ENCODE measurements at regions not wholly inside any gene's neighbourhood (a gene's known extent, or its start where the extent isn't known, plus 50 kb on each side); places are given as distances from the start of the nearest gene placed in this dataset.

- Mint-ChIP-seq H3K4me1 (no peaks in the 10 kb centered on the region), H3K9me3 (peaks cover 16% of the 10 kb centered on the region), H3K27ac (no peak overlapping the region), H3K4me3 (no peak overlapping the region), H3K36me3 (no peaks in the 10 kb centered on the region), H3K27me3 (no peaks in the 10 kb centered on the region)
- ATAC-seq = no peak
These were observed 58.2 kb downstream of the ESM1 start for GRCh38 chr5:54927097-54927746.

GRCh38 chr5:54924487-54924886 is 60.9 kb downstream of the ESM1 start:
- H3K27me3 Mint-ChIP-seq = peaks cover 20% of the 10 kb centered on the region
- H3K36me3 Mint-ChIP-seq = no peaks in the 10 kb centered on the region
- no peak for ATAC-seq

GRCh38 chr5:54917323-54917722 is 68.1 kb downstream of the ESM1 start:
- Mint-ChIP-seq H3K36me3 (no peaks in the 10 kb centered on the region), H3K9me3 (no peaks in the 10 kb centered on the region), H3K4me1 (no peaks in the 10 kb centered on the region), H3K27ac (no peak overlapping the region), H3K27me3 (peaks cover 45% of the 10 kb centered on the region), H3K4me3 (no peak overlapping the region)
- no peak for ATAC-seq

More at GRCh38 chr5:54924487-54924886, 60.9 kb downstream of the ESM1 start:
- Mint-ChIP-seq H3K27ac (no peak overlapping the region), H3K9me3 (peaks cover 16% of the 10 kb centered on the region), H3K4me1 (no peaks in the 10 kb centered on the region), H3K4me3 (no peak overlapping the region)

GRCh38 chr5:54915466-54916027 is 69.8 kb downstream of the ESM1 start:
- no peak overlapping the region for H3K27ac Mint-ChIP-seq
- H3K27me3 Mint-ChIP-seq = peaks cover 54% of the 10 kb centered on the region
- no peaks in the 10 kb centered on the region for H3K4me1 Mint-ChIP-seq
- ATAC-seq = no peak
- no peak overlapping the region for H3K4me3 Mint-ChIP-seq
- no peaks in the 10 kb centered on the region for H3K9me3 Mint-ChIP-seq
- no peaks in the 10 kb centered on the region for H3K36me3 Mint-ChIP-seq

- Mint-ChIP-seq H3K9me3 (no peaks in the 10 kb centered on the region), H3K4me1 (no peaks in the 10 kb centered on the region), H3K36me3 (no peaks in the 10 kb centered on the region), H3K4me3 (no peak overlapping the region), H3K27ac (no peak overlapping the region), H3K27me3 (peaks cover 61% of the 10 kb centered on the region)
- no peak for ATAC-seq
These were observed 73.4 kb downstream of the ESM1 start for GRCh38 chr5:54912021-54912420.

- no peaks in the 10 kb centered on the region for H3K36me3 Mint-ChIP-seq
- H3K27me3 Mint-ChIP-seq = peaks cover 79% of the 10 kb centered on the region
- ATAC-seq = no peak
- no peaks in the 10 kb centered on the region for H3K4me1 Mint-ChIP-seq
- H3K9me3 Mint-ChIP-seq = no peaks in the 10 kb centered on the region
- no peak overlapping the region for H3K27ac Mint-ChIP-seq
- H3K4me3 Mint-ChIP-seq = no peak overlapping the region
These were observed 75.2 kb downstream of the ESM1 start for GRCh38 chr5:54909911-54910870.

GRCh38 chr5:54908774-54909525 is 76.4 kb downstream of the ESM1 start:
- Mint-ChIP-seq H3K4me1 (no peaks in the 10 kb centered on the region), H3K27ac (no peak overlapping the region), H3K36me3 (no peaks in the 10 kb centered on the region), H3K4me3 (no peak overlapping the region), H3K9me3 (no peaks in the 10 kb centered on the region), H3K27me3 (peaks cover 86% of the 10 kb centered on the region)
- ATAC-seq = no peak

GRCh38 chr5:54905942-54906537 is 79.4 kb downstream of the ESM1 start:
- Mint-ChIP-seq H3K4me3 (no peak overlapping the region), H3K9me3 (no peaks in the 10 kb centered on the region)
- ATAC-seq = no peak

GRCh38 chr5:54905246-54905795 is 80.1 kb downstream of the ESM1 start:
- no peaks in the 10 kb centered on the region for H3K9me3 Mint-ChIP-seq
- H3K4me3 Mint-ChIP-seq = no peak overlapping the region
- H3K27ac Mint-ChIP-seq = no peak overlapping the region
- H3K27me3 Mint-ChIP-seq = peaks cover 69% of the 10 kb centered on the region
- H3K36me3 Mint-ChIP-seq = no peaks in the 10 kb centered on the region
- ATAC-seq = no peak
- H3K4me1 Mint-ChIP-seq = peaks cover 12% of the 10 kb centered on the region

More at GRCh38 chr5:54905942-54906537, 79.4 kb downstream of the ESM1 start:
- Mint-ChIP-seq H3K27ac (no peak overlapping the region), H3K27me3 (peaks cover 70% of the 10 kb centered on the region), H3K4me1 (peaks cover 12% of the 10 kb centered on the region), H3K36me3 (no peaks in the 10 kb centered on the region)

GRCh38 chr5:54904425-54904824 is 81.0 kb downstream of the ESM1 start:
- Mint-ChIP-seq H3K9me3 (no peaks in the 10 kb centered on the region), H3K36me3 (no peaks in the 10 kb centered on the region), H3K27me3 (peaks cover 78% of the 10 kb centered on the region), H3K27ac (no peak overlapping the region), H3K4me3 (no peak overlapping the region), H3K4me1 (peaks cover 12% of the 10 kb centered on the region)
- no peak for ATAC-seq

- Mint-ChIP-seq H3K36me3 (no peaks in the 10 kb centered on the region), H3K27me3 (peaks cover 74% of the 10 kb centered on the region), H3K4me1 (peaks cover 12% of the 10 kb centered on the region), H3K9me3 (no peaks in the 10 kb centered on the region), H3K27ac (no peak overlapping the region), H3K4me3 (no peak overlapping the region)
- ATAC-seq = peak; percentile 99
These were observed 82.5 kb downstream of the ESM1 start for GRCh38 chr5:54902791-54903473.

- no peak overlapping the region for H3K27ac Mint-ChIP-seq
- no peak for ATAC-seq
These were observed 84.2 kb downstream of the ESM1 start for GRCh38 chr5:54900984-54901725.

GRCh38 chr5:54897001-54897400 is 88.4 kb downstream of the ESM1 start:
- ATAC-seq = no peak
- H3K36me3 Mint-ChIP-seq = no peaks in the 10 kb centered on the region
- no peak overlapping the region for H3K4me3 Mint-ChIP-seq
- H3K4me1 Mint-ChIP-seq = peaks cover 6% of the 10 kb centered on the region
- H3K9me3 Mint-ChIP-seq = no peaks in the 10 kb centered on the region
- H3K27me3 Mint-ChIP-seq = peaks cover 66% of the 10 kb centered on the region
- H3K27ac Mint-ChIP-seq = no peak overlapping the region

More at GRCh38 chr5:54900984-54901725, 84.2 kb downstream of the ESM1 start:
- no peak overlapping the region for H3K4me3 Mint-ChIP-seq
- H3K4me1 Mint-ChIP-seq = peaks cover 12% of the 10 kb centered on the region
- no peaks in the 10 kb centered on the region for H3K9me3 Mint-ChIP-seq
- no peaks in the 10 kb centered on the region for H3K36me3 Mint-ChIP-seq
- peaks cover 65% of the 10 kb centered on the region for H3K27me3 Mint-ChIP-seq

Data from stimulated activated memory B cell treated with anti-CD40 and anti-IgM and Interleukin-4, amounts not matched to agents 10 μg/mL and 1 μg/mL and 100 μg/mL, for 72 hours (primary cell).